Activated CD8-positive, alpha-beta T cell treated with anti-CD3 and anti-CD28 coated beads, Interleukin-2, amount 10 ng/mL, durations not matched to agents 7 days and 5 days (primary cell): ENCODE measurements at regions not wholly inside any gene's neighbourhood (a gene's known extent, or its start where the extent isn't known, plus 50 kb on each side); places are given as distances from the start of the nearest gene placed in this dataset.

Source experiments
- ATAC-seq: fragments of 150-1000 bp; cut with Tn5 transposase; one replicate; pipeline ENCODE4 v1.10.0; 2021; ENCODE audit warnings: moderate library complexity
- CTCF ChIA-PET: fragments of 350-600 bp; sonication (Branson Sonifier 250); formaldehyde crosslinking; loops from one replicate; lab custom pipeline; 2021; ENCODE audit warnings: antibody characterized with exemption; lab: Charles Lee
- POLR2A ChIA-PET: fragments of 350-600 bp; sonication (Branson Sonifier 250); formaldehyde crosslinking; loops from one replicate; lab custom pipeline; 2021; ENCODE audit warnings: antibody characterized with exemption; lab: Charles Lee
- DNase-seq: peaks from one replicate; pipeline ENCODE4 v3.0.0-alpha.2; 2020
- H3K27ac Mint-ChIP-seq: one replicate; pipeline ENCODE4 v1.8.0; 2021; ENCODE audit warnings: mild to moderate bottlenecking, mixed read lengths
- H3K27me3 Mint-ChIP-seq: one replicate; pipeline ENCODE4 v1.8.0; 2021; ENCODE audit warnings: low read depth, mixed read lengths
- H3K36me3 Mint-ChIP-seq: one replicate; pipeline ENCODE4 v1.8.0; 2021; ENCODE audit warnings: low read depth, mixed read lengths
- H3K4me1 Mint-ChIP-seq: one replicate; pipeline ENCODE4 v1.8.0; 2021; ENCODE audit warnings: low read depth, mixed read lengths
- H3K4me3 Mint-ChIP-seq: one replicate; pipeline ENCODE4 v1.8.0; 2021; ENCODE audit warnings: mild to moderate bottlenecking, mixed read lengths
- H3K9me3 Mint-ChIP-seq: one replicate; pipeline ENCODE4 v1.8.0; 2022; ENCODE audit warnings: mixed read lengths; ENCODE audit not compliant: insufficient read depth

GRCh38 chr12:45590646-45591045, 138.9 kb upstream of the ARID2 start:
- CTCF ChIA-PET: no interaction called here
- no peak for ATAC-seq

GRCh38 chr12:45591635-45592034, 137.9 kb upstream of the ARID2 start:
- DNase-seq: no peak
- no peaks in the 10 kb centered on the region for H3K4me1 Mint-ChIP-seq
- no peaks in the 10 kb centered on the region for H3K9me3 Mint-ChIP-seq
- no peak for ATAC-seq
- H3K36me3 Mint-ChIP-seq: no peaks in the 10 kb centered on the region
- ChIA-PET CTCF (interaction anchor here (0.9 to 2.0 kb wide), 2 partner anchors 24 to 48 kb away, joined by 3 to 5 read pairs; no protein-coding TSS in a partner anchor), POLR2A (no interaction called here)
- H3K27me3 Mint-ChIP-seq: peaks cover 5% of the 10 kb centered on the region
- no peak overlapping the region for H3K27ac Mint-ChIP-seq
- no peak overlapping the region for H3K4me3 Mint-ChIP-seq

More at GRCh38 chr12:45590646-45591045, 138.9 kb upstream of the ARID2 start:
- Mint-ChIP-seq H3K27me3 (peaks cover 3% of the 10 kb centered on the region), H3K36me3 (no peaks in the 10 kb centered on the region), H3K9me3 (no peaks in the 10 kb centered on the region), H3K4me3 (no peak overlapping the region), H3K27ac (no peak overlapping the region), H3K4me1 (no peaks in the 10 kb centered on the region)
- no peak for DNase-seq
- POLR2A ChIA-PET: no interaction called here

GRCh38 chr12:45596366-45596765, 133.1 kb upstream of the ARID2 start:
- DNase-seq (no peak), ATAC-seq (no peak)
- Mint-ChIP-seq H3K4me1 (no peaks in the 10 kb centered on the region), H3K27me3 (peaks cover 12% of the 10 kb centered on the region), H3K9me3 (no peaks in the 10 kb centered on the region), H3K36me3 (no peaks in the 10 kb centered on the region), H3K4me3 (no peak overlapping the region), H3K27ac (no peak overlapping the region)
- POLR2A ChIA-PET: no interaction called here
- CTCF ChIA-PET: no interaction called here

- CTCF ChIA-PET: no interaction called here
- peaks cover 9% of the 10 kb centered on the region for H3K27me3 Mint-ChIP-seq
Measured at GRCh38 chr12:45598336-45598735, 131.2 kb upstream of the ARID2 start.

GRCh38 chr12:45598761-45599160, 130.7 kb upstream of the ARID2 start:
- Mint-ChIP-seq H3K4me1 (no peaks in the 10 kb centered on the region), H3K9me3 (no peaks in the 10 kb centered on the region), H3K27me3 (peaks cover 9% of the 10 kb centered on the region), H3K27ac (no peak overlapping the region), H3K4me3 (no peak overlapping the region), H3K36me3 (no peaks in the 10 kb centered on the region)
- ATAC-seq (no peak), DNase-seq (no peak)
- ChIA-PET POLR2A (no interaction called here), CTCF (no interaction called here)

More at GRCh38 chr12:45598336-45598735, 131.2 kb upstream of the ARID2 start:
- no peak overlapping the region for H3K4me3 Mint-ChIP-seq
- no peaks in the 10 kb centered on the region for H3K4me1 Mint-ChIP-seq
- DNase-seq (no peak), ATAC-seq (no peak)
- POLR2A ChIA-PET: no interaction called here
- H3K9me3 Mint-ChIP-seq: no peaks in the 10 kb centered on the region
- H3K27ac Mint-ChIP-seq: no peak overlapping the region
- H3K36me3 Mint-ChIP-seq: no peaks in the 10 kb centered on the region

GRCh38 chr12:45599196-45599595, 130.3 kb upstream of the ARID2 start:
- Mint-ChIP-seq H3K27me3 (peaks cover 9% of the 10 kb centered on the region), H3K27ac (no peak overlapping the region), H3K36me3 (no peaks in the 10 kb centered on the region), H3K4me1 (no peaks in the 10 kb centered on the region), H3K9me3 (no peaks in the 10 kb centered on the region), H3K4me3 (no peak overlapping the region)
- ChIA-PET POLR2A (no interaction called here), CTCF (no interaction called here)
- DNase-seq (no peak), ATAC-seq (no peak)

- Mint-ChIP-seq H3K27ac (no peak overlapping the region), H3K9me3 (peaks cover 12% of the 10 kb centered on the region)
Measured at GRCh38 chr12:45601390-45601789, 128.1 kb upstream of the ARID2 start.

GRCh38 chr12:45601888-45602287, 127.6 kb upstream of the ARID2 start:
- peaks cover 12% of the 10 kb centered on the region for H3K9me3 Mint-ChIP-seq
- CTCF ChIA-PET: no interaction called here

More at GRCh38 chr12:45601390-45601789, 128.1 kb upstream of the ARID2 start:
- no peak for ATAC-seq
- ChIA-PET CTCF (no interaction called here), POLR2A (no interaction called here)
- Mint-ChIP-seq H3K36me3 (peaks cover 5% of the 10 kb centered on the region), H3K4me3 (no peak overlapping the region), H3K27me3 (peaks cover 8% of the 10 kb centered on the region), H3K4me1 (no peaks in the 10 kb centered on the region)
- DNase-seq: no peak

GRCh38 chr12:45605624-45606023, 123.9 kb upstream of the ARID2 start:
- POLR2A ChIA-PET: no interaction called here
- ATAC-seq (no peak), DNase-seq (no peak)
- H3K36me3 Mint-ChIP-seq: peaks cover 5% of the 10 kb centered on the region
- H3K27me3 Mint-ChIP-seq: no peaks in the 10 kb centered on the region
- H3K27ac Mint-ChIP-seq: no peak overlapping the region
- H3K9me3 Mint-ChIP-seq: peaks cover 12% of the 10 kb centered on the region
- no peaks in the 10 kb centered on the region for H3K4me1 Mint-ChIP-seq
- CTCF ChIA-PET: interaction anchor here (1.2 kb wide), 1 partner anchor 62 kb away, joined by 3 read pairs; no protein-coding TSS in a partner anchor
- no peak overlapping the region for H3K4me3 Mint-ChIP-seq

More at GRCh38 chr12:45601888-45602287, 127.6 kb upstream of the ARID2 start:
- peaks cover 5% of the 10 kb centered on the region for H3K36me3 Mint-ChIP-seq
- H3K27me3 Mint-ChIP-seq: peaks cover 5% of the 10 kb centered on the region
- DNase-seq (no peak), ATAC-seq (no peak)
- no peak overlapping the region for H3K27ac Mint-ChIP-seq
- POLR2A ChIA-PET: no interaction called here
- no peak overlapping the region for H3K4me3 Mint-ChIP-seq
- no peaks in the 10 kb centered on the region for H3K4me1 Mint-ChIP-seq

- CTCF ChIA-PET: no interaction called here
- H3K4me1 Mint-ChIP-seq: no peaks in the 10 kb centered on the region
- peaks cover 8% of the 10 kb centered on the region for H3K27me3 Mint-ChIP-seq
- DNase-seq: no peak
- H3K9me3 Mint-ChIP-seq: no peaks in the 10 kb centered on the region
- no peak for ATAC-seq
- H3K27ac Mint-ChIP-seq: no peak overlapping the region
- no peak overlapping the region for H3K4me3 Mint-ChIP-seq
- no peaks in the 10 kb centered on the region for H3K36me3 Mint-ChIP-seq
- POLR2A ChIA-PET: no interaction called here
Measured at GRCh38 chr12:45611061-45611460, 118.4 kb upstream of the ARID2 start.

- POLR2A ChIA-PET: no interaction called here
- Mint-ChIP-seq H3K27ac (no peak overlapping the region), H3K36me3 (no peaks in the 10 kb centered on the region), H3K9me3 (no peaks in the 10 kb centered on the region), H3K4me1 (no peaks in the 10 kb centered on the region), H3K4me3 (no peak overlapping the region), H3K27me3 (peaks cover 10% of the 10 kb centered on the region)
- no peak for DNase-seq
- CTCF ChIA-PET: interaction anchor here (1.3 to 1.6 kb wide), 2 partner anchors 67 to 114 kb away, joined by 3 to 5 read pairs; no protein-coding TSS in a partner anchor
- ATAC-seq: no peak
Measured at GRCh38 chr12:45611495-45611894, 118.0 kb upstream of the ARID2 start.

- ChIA-PET POLR2A (interaction anchor here (0.7 kb wide), 1 partner anchor 117 kb away, joined by 3 read pairs; the partner anchor contains the start of gene ARID2), CTCF (interaction anchor here (1.3 to 1.6 kb wide), 2 partner anchors 68 to 114 kb away, joined by 3 to 5 read pairs; no protein-coding TSS in a partner anchor)
- H3K9me3 Mint-ChIP-seq: no peaks in the 10 kb centered on the region
- no peaks in the 10 kb centered on the region for H3K36me3 Mint-ChIP-seq
- no peak overlapping the region for H3K4me3 Mint-ChIP-seq
- H3K27ac Mint-ChIP-seq: no peak overlapping the region
- peaks cover 11% of the 10 kb centered on the region for H3K27me3 Mint-ChIP-seq
- no peak for DNase-seq
- no peak for ATAC-seq
- H3K4me1 Mint-ChIP-seq: no peaks in the 10 kb centered on the region
Measured at GRCh38 chr12:45612044-45612794, 117.3 kb upstream of the ARID2 start.
